Activated gamma-delta T cell treated with Interleukin-2 at 50 U/mL for 16 hours (primary cell): ENCODE measurements at regions not wholly inside any gene's neighbourhood (a gene's known extent, or its start where the extent isn't known, plus 50 kb on each side); places are given as distances from the start of the nearest gene placed in this dataset.

ENCODE experiments used
- DNase-seq: peaks from one replicate; pipeline ENCODE4 v3.0.0-alpha.2; 2020

- DNase-seq: no peak
Observed at GRCh38 chr22:49638001-49638400, 189.7 kb downstream of the BRD1 start.

- no peak for DNase-seq
Observed at GRCh38 chr22:49637255-49637760, 190.4 kb downstream of the BRD1 start.

GRCh38 chr22:49636649-49637048 is 191.0 kb downstream of the BRD1 start:
- no peak for DNase-seq

- DNase-seq: no peak
Observed at GRCh38 chr22:49636214-49636613, 191.5 kb downstream of the BRD1 start.

- no peak for DNase-seq
Observed at GRCh38 chr22:49634006-49634772, 193.5 kb downstream of the BRD1 start.

GRCh38 chr22:49633010-49633324 is 194.7 kb downstream of the BRD1 start:
- DNase-seq: no peak

GRCh38 chr22:49632199-49633009 is 195.3 kb downstream of the BRD1 start:
- no peak for DNase-seq

- DNase-seq: no peak
Observed at GRCh38 chr22:49630448-49630946, 197.2 kb downstream of the BRD1 start.

GRCh38 chr22:49629586-49630447 is 197.9 kb downstream of the BRD1 start:
- no peak for DNase-seq

GRCh38 chr22:49629261-49629570 is 198.5 kb downstream of the BRD1 start:
- no peak for DNase-seq

GRCh38 chr22:49628391-49629260 is 199.0 kb downstream of the BRD1 start:
- DNase-seq: no peak

GRCh38 chr22:49627217-49628181 is 200.2 kb downstream of the BRD1 start:
- DNase-seq: no peak

GRCh38 chr22:49626361-49627216 is 201.1 kb downstream of the BRD1 start:
- no peak for DNase-seq

GRCh38 chr22:49624421-49625177 is 203.1 kb downstream of the BRD1 start:
- no peak for DNase-seq

GRCh38 chr22:49623715-49624114 is 204.0 kb downstream of the BRD1 start:
- DNase-seq: no peak

GRCh38 chr22:49623176-49623575 is 204.5 kb downstream of the BRD1 start:
- DNase-seq: no peak

GRCh38 chr22:49622241-49623105 is 205.2 kb downstream of the BRD1 start:
- DNase-seq: no peak

- no peak for DNase-seq
Observed at GRCh38 chr22:49621601-49622210, 206.0 kb downstream of the BRD1 start.
